LoVo (cell line): ENCODE measurements at regions not wholly inside any gene's neighbourhood (a gene's known extent, or its start where the extent isn't known, plus 50 kb on each side); places are given as distances from the start of the nearest gene placed in this dataset.

ENCODE experiments used
- DNase-seq: peaks from one replicate; pipeline ENCODE4 v3.0.0-alpha.2; 2016; ENCODE audit warnings: low spot score

GRCh38 chr15:95446854-95447253 is 883.6 kb upstream of the NR2F2 start:
- DNase-seq, result no peak

- DNase-seq, result no peak
Measured at GRCh38 chr15:95447486-95447885, 883.0 kb upstream of the NR2F2 start.

- DNase-seq, result no peak
Measured at GRCh38 chr15:95448531-95449229, 881.8 kb upstream of the NR2F2 start.

GRCh38 chr15:95449230-95449628 is 881.3 kb upstream of the NR2F2 start:
- no peak for DNase-seq

- DNase-seq, result no peak
Measured at GRCh38 chr15:95450413-95450812, 880.1 kb upstream of the NR2F2 start.

GRCh38 chr15:95451938-95452337 is 878.6 kb upstream of the NR2F2 start:
- no peak for DNase-seq

GRCh38 chr15:95454403-95455262 is 875.9 kb upstream of the NR2F2 start:
- no peak for DNase-seq

GRCh38 chr15:95457520-95457919 is 873.0 kb upstream of the NR2F2 start:
- no peak for DNase-seq

GRCh38 chr15:95458721-95459120 is 871.8 kb upstream of the NR2F2 start:
- no peak for DNase-seq

- no peak for DNase-seq
Measured at GRCh38 chr15:95459273-95459672, 871.2 kb upstream of the NR2F2 start.

GRCh38 chr15:95464509-95464908 is 866.0 kb upstream of the NR2F2 start:
- DNase-seq, result no peak

GRCh38 chr15:95468820-95469219 is 861.7 kb upstream of the NR2F2 start:
- no peak for DNase-seq

- no peak for DNase-seq
Measured at GRCh38 chr15:95469496-95470000, 861.0 kb upstream of the NR2F2 start.

- no peak for DNase-seq
Measured at GRCh38 chr15:95470529-95470928, 860.0 kb upstream of the NR2F2 start.

GRCh38 chr15:95470997-95471689 is 859.4 kb upstream of the NR2F2 start:
- DNase-seq, result no peak

GRCh38 chr15:95471690-95472086 is 858.8 kb upstream of the NR2F2 start:
- DNase-seq, result no peak

GRCh38 chr15:95475067-95475466 is 855.4 kb upstream of the NR2F2 start:
- no peak for DNase-seq

- DNase-seq, result no peak
Measured at GRCh38 chr15:95479308-95479707, 851.2 kb upstream of the NR2F2 start.

GRCh38 chr15:95485367-95485766 is 845.1 kb upstream of the NR2F2 start:
- DNase-seq, result no peak

- no peak for DNase-seq
Measured at GRCh38 chr15:95486224-95486623, 844.3 kb upstream of the NR2F2 start.

GRCh38 chr15:95489103-95489502 is 841.4 kb upstream of the NR2F2 start:
- no peak for DNase-seq

- DNase-seq, result no peak
Measured at GRCh38 chr15:95492388-95493070, 838.0 kb upstream of the NR2F2 start.
